IMR-90 (cell line): ENCODE measurements at regions not wholly inside any gene's neighbourhood (a gene's known extent, or its start where the extent isn't known, plus 50 kb on each side); places are given as distances from the start of the nearest gene placed in this dataset.

Experiments
- ATAC-seq: fragments of 200-7000 bp; cut with Tn5 transposase; 2 replicates; pipeline ENCODE4 v1.9.1; 2020; ENCODE audit warnings: low read depth, mild to moderate bottlenecking, moderate library complexity
- BruUV-seq: library from RNA; stranded (reverse); fragments of 400-500 nt; replicated peaks from 2 replicates; lab custom pipeline; 2021; lab: Mats Ljungman, UMichigan
- CTCF ChIA-PET: fragments of 300-600 bp; formaldehyde crosslinking; extraction: SDS; loops from one replicate; lab custom pipeline; 2021; ENCODE audit warnings: antibody characterized with exemption; lab: Yijun Ruan, JAX
- POLR2A ChIA-PET: fragments of 300-600 bp; sonication (Branson Sonifier 250); formaldehyde crosslinking; loops from one replicate; lab custom pipeline; 2022; ENCODE audit warnings: antibody characterized with exemption; ENCODE audit not compliant: unreplicated experiment; lab: Charles Lee
- DNase-seq: peaks from one replicate; pipeline ENCODE4 v3.0.0; 2013
- H2AFZ ChIP-seq: replicated peaks from 2 replicates; pipeline ENCODE3; 2013; ENCODE audit warnings: low read length, mild to moderate bottlenecking; ENCODE audit not compliant: poor library complexity
- H2AK5ac ChIP-seq: 2 replicates; pipeline ENCODE4 v1.6.1; 2013; ENCODE audit warnings: low read depth, low read length, inconsistent platforms
- H2AK9ac ChIP-seq: replicated peaks from 2 replicates; pipeline ENCODE3; 2013; ENCODE audit warnings: mild to moderate bottlenecking, low read depth, low read length, moderate library complexity; ENCODE audit not compliant: poor library complexity
- H2BK120ac ChIP-seq: 2 replicates; pipeline ENCODE4 v1.6.1; 2013; ENCODE audit warnings: low read depth, low read length, inconsistent platforms
- H2BK15ac ChIP-seq: 3 replicates; pipeline ENCODE4 v1.6.1; 2013; ENCODE audit warnings: low read depth, low read length, inconsistent platforms
- H2BK20ac ChIP-seq: 2 replicates; pipeline ENCODE4 v1.6.1; 2013; ENCODE audit warnings: low read depth, mild to moderate bottlenecking, inconsistent platforms, low read length, moderate library complexity
- H2BK5ac ChIP-seq: 2 replicates; pipeline ENCODE4 v1.6.1; 2013; ENCODE audit warnings: mild to moderate bottlenecking, low read depth, low read length, inconsistent platforms; ENCODE audit not compliant: poor library complexity, severe bottlenecking
- H3K14ac ChIP-seq: replicated peaks from 2 replicates; pipeline ENCODE4 v1.6.1; 2013; ENCODE audit warnings: low read depth, low read length, inconsistent platforms
- H3K18ac ChIP-seq: 2 replicates; pipeline ENCODE4 v1.6.1; 2013; ENCODE audit warnings: low read depth, low read length, control low read depth
- H3K23ac ChIP-seq: 2 replicates; pipeline ENCODE4 v1.6.1; 2013; ENCODE audit warnings: low read depth, low read length, inconsistent platforms
- H3K27ac ChIP-seq: 2 replicates; pipeline ENCODE4 v1.5.1; 2013; ENCODE audit warnings: mild to moderate bottlenecking, control low read depth, low read length; ENCODE audit not compliant: insufficient read depth
- H3K27me3 ChIP-seq: 2 replicates; pipeline ENCODE4 v1.6.1; 2013; ENCODE audit warnings: low read length; ENCODE audit not compliant: control insufficient read depth, insufficient read depth
- H3K36me3 ChIP-seq: 2 replicates; pipeline ENCODE4 v1.6.1; 2013; ENCODE audit warnings: low read length, mixed read lengths; ENCODE audit not compliant: control insufficient read depth, insufficient read depth
- H3K4ac ChIP-seq: 2 replicates; pipeline ENCODE4 v1.6.1; 2013; ENCODE audit warnings: low read depth, low read length, inconsistent platforms
- H3K4me1 ChIP-seq: 2 replicates; pipeline ENCODE4 v1.6.1; 2013; ENCODE audit warnings: low read length, mixed read lengths; ENCODE audit not compliant: control insufficient read depth, insufficient read depth
- H3K4me2 ChIP-seq: 2 replicates; pipeline ENCODE4 v1.6.1; 2013; ENCODE audit warnings: low read depth, mild to moderate bottlenecking, control low read depth, low read length, moderate library complexity
- H3K4me3 ChIP-seq: 2 replicates; pipeline ENCODE4 v1.5.1; 2013; ENCODE audit warnings: low read depth, mild to moderate bottlenecking, control low read depth, low read length, moderate library complexity; ENCODE audit not compliant: insufficient read depth
- H3K56ac ChIP-seq: 2 replicates; pipeline ENCODE4 v1.6.1; 2013; ENCODE audit warnings: low read length, inconsistent platforms; ENCODE audit not compliant: insufficient read depth; ENCODE audit errors: extremely low read depth
- H3K79me1 ChIP-seq, 2 experiments: 2 replicates each; pipeline ENCODE4 v1.6.1; 2013; ENCODE audit warnings: low read length in 2 of 2, inconsistent platforms in 1 of 2, low read depth in 1 of 2
- H3K9ac ChIP-seq: 2 replicates; pipeline ENCODE4 v1.6.1; 2013; ENCODE audit warnings: low read depth, low read length, control low read depth
- H3K9me1 ChIP-seq: 2 replicates; pipeline ENCODE4 v1.6.1; 2013; ENCODE audit warnings: low read length, inconsistent platforms; ENCODE audit not compliant: insufficient read depth
- H3K9me3 ChIP-seq: 2 replicates; pipeline ENCODE4 v1.6.1; 2013; ENCODE audit warnings: low read length; ENCODE audit not compliant: control insufficient read depth, insufficient read depth
- H4K20me1 ChIP-seq: 2 replicates; pipeline ENCODE4 v1.6.1; 2013; ENCODE audit warnings: low read length, inconsistent platforms; ENCODE audit not compliant: insufficient read depth
- H4K5ac ChIP-seq: 2 replicates; pipeline ENCODE4 v1.6.1; 2013; ENCODE audit warnings: mild to moderate bottlenecking, low read depth, low read length, control low read depth
- H4K8ac ChIP-seq, 2 experiments: 2 replicates each; pipeline ENCODE4 v1.6.1; 2013; ENCODE audit warnings: low read depth in 2 of 2, low read length in 2 of 2, control low read depth in 1 of 2, inconsistent platforms in 1 of 2
- H4K91ac ChIP-seq: 2 replicates; pipeline ENCODE4 v1.6.1; 2013; ENCODE audit warnings: low read depth, low read length, inconsistent platforms; ENCODE audit not compliant: insufficient read depth
- BHLHE40 ChIP-seq: fragments of 150-350 bp; IDR thresholded peaks from 2 replicates; pipeline ENCODE4 v1.6.1; 2016; ENCODE audit warnings: mild to moderate bottlenecking, low read depth, low read length
- CEBPB ChIP-seq: IDR thresholded peaks from 2 replicates; pipeline ENCODE4 v1.6.1; 2012; ENCODE audit warnings: low read depth, low read length, improper control_type of control experiment
- CHD1 ChIP-seq: IDR thresholded peaks from 2 replicates; pipeline ENCODE4 v1.6.1; 2012; ENCODE audit warnings: low read depth, low read length, improper control_type of control experiment
- FOS ChIP-seq: fragments of 150-350 bp; IDR thresholded peaks from 2 replicates; pipeline ENCODE4 v1.6.1; 2016; ENCODE audit warnings: low read depth, low read length
- MAFK ChIP-seq: IDR thresholded peaks from 2 replicates; pipeline ENCODE4 v1.6.1; 2012; ENCODE audit warnings: low read depth, low read length, improper control_type of control experiment
- MAZ ChIP-seq: IDR thresholded peaks from 2 replicates; pipeline ENCODE4 v1.6.1; 2012; ENCODE audit warnings: low read depth, mild to moderate bottlenecking, low read length, improper control_type of control experiment, moderate library complexity, borderline replicate concordance
- MXI1 ChIP-seq: IDR thresholded peaks from 2 replicates; pipeline ENCODE4 v1.6.1; 2012; ENCODE audit warnings: low read depth, mild to moderate bottlenecking, low read length, moderate library complexity, borderline replicate concordance
- NFE2L2 ChIP-seq: fragments of 150-350 bp; IDR thresholded peaks from 2 replicates; pipeline ENCODE4 v1.6.1; 2016; ENCODE audit warnings: low read depth, mild to moderate bottlenecking, low read length
- POLR2A ChIP-seq: IDR thresholded peaks from 2 replicates; pipeline ENCODE4 v1.6.1; 2012; ENCODE audit warnings: mild to moderate bottlenecking, low read depth, low read length
- RAD21 ChIP-seq: IDR thresholded peaks from 2 replicates; pipeline ENCODE4 v1.6.1; 2012; ENCODE audit warnings: low read length, improper control_type of control experiment
- RCOR1 ChIP-seq: IDR thresholded peaks from 2 replicates; pipeline ENCODE4 v1.6.1; 2012; ENCODE audit warnings: mild to moderate bottlenecking, low read length, improper control_type of control experiment; ENCODE audit not compliant: insufficient replicate concordance
- RFX5 ChIP-seq: IDR thresholded peaks from 2 replicates; pipeline ENCODE4 v1.8.0; 2012; ENCODE audit warnings: low read depth, mild to moderate bottlenecking, low read length, moderate library complexity
- SMC3 ChIP-seq: fragments of 150-350 bp; IDR thresholded peaks from 2 replicates; pipeline ENCODE4 v1.6.1; 2016; ENCODE audit warnings: low read depth, mild to moderate bottlenecking, antibody characterized with exemption, low read length, moderate library complexity
- WGBS, 2 experiments: methylation state at CpG; one replicate each; pipeline versions ENCODE4 v1.1.5 to v1.1.7; 2013; ENCODE audit warnings: missing lambda C conversion rate in 2 of 2; ENCODE audit not compliant: insufficient read length in 1 of 2; ENCODE audit errors: extremely low coverage in 2 of 2; 5-methylcytosine and 5-hydroxymethylcytosine counted together
- dilution Hi-C: fragments of 300-500 bp; cut with HindIII; formaldehyde crosslinking; loops from one replicate; pipeline ENCODE4 v1.14.3; 2018; ENCODE audit warnings: low sequenced_read_pairs; ENCODE audit not compliant: unreplicated experiment
- in situ Hi-C: fragments of 300-500 bp; cut with MboI; formaldehyde crosslinking; loops from 3 replicates; pipeline ENCODE4 v1.14.3; 2019; ENCODE audit warnings: low sequenced_read_pairs, inconsistent platforms, mixed read lengths
- intact Hi-C: fragments of 100-400 bp; cut with micrococcal nuclease; formaldehyde crosslinking; loops from 2 replicates; pipeline ENCODE4 v1.10.0; 2022
- TF ChIP-seq, protein P1 (sequence below): fragments of 150-350 bp; IDR thresholded peaks from 2 replicates; pipeline ENCODE4 v1.6.1; 2016; ENCODE audit warnings: low read depth, mild to moderate bottlenecking, low read length, moderate library complexity, borderline replicate concordance
- TF ChIP-seq, protein P2 (sequence below): fragments of 150-350 bp; IDR thresholded peaks from 2 replicates; pipeline ENCODE4 v1.6.1; 2017; ENCODE audit warnings: mild to moderate bottlenecking, antibody characterized with exemption, low read length, low read depth
- TF ChIP-seq, protein P3 (sequence below): conservative IDR thresholded peaks from 2 replicates; pipeline ENCODE4 v1.5.1; 2012; ENCODE audit warnings: mild to moderate bottlenecking, low read depth, low read length, improper control_type of control experiment

DNA sequence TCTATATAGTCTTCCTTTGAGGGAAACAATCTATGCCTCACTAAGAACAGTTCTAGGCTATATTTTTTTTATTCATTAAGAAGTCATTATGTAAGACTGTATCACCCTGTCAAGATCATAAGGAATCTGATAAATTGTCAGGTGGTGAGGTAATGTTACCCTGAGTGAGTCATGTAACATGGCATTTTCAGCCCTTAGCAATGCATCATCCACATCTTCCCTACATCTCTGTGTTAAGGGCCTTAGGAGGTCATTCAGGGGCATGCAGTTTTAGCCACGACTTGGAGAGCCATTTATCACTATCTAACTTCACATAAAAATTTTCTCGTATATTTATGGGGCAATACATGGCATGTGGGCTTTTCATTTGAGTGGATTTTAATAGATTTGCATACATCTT, 924.5 kb upstream of the MBL2 start:
- in situ Hi-C loops: no loop called here
- H3K4me1 ChIP-seq: no peaks in the 10 kb centered on the region
- ATAC-seq: no peak

More for the DNA sequence above, 924.5 kb upstream of the MBL2 start:
- POLR2A ChIA-PET: no interaction called here
- no peak overlapping the region for H2AK5ac ChIP-seq
- H3K27ac ChIP-seq: no peak overlapping the region
- H3K36me3 ChIP-seq: no peaks in the 10 kb centered on the region
- H2BK15ac ChIP-seq: no peak overlapping the region
- WGBS, 2 experiments: no CpG with 5 or more reads among the region's 2 CpGs
- no peaks in the 10 kb centered on the region for H3K9me1 ChIP-seq
- DNase-seq: no peak
- H3K4ac ChIP-seq: no peak overlapping the region
- H3K14ac ChIP-seq: no peak overlapping the region
- CTCF ChIA-PET: no interaction called here
- no peak overlapping the region for H3K9ac ChIP-seq
- dilution Hi-C loops: no loop called here
- BruUV-seq: no TSS peak
- H2BK20ac ChIP-seq: no peak overlapping the region
- H4K5ac ChIP-seq: no peak overlapping the region
- H3K56ac ChIP-seq: no peak overlapping the region
- H3K79me1 ChIP-seq: no peaks in the 10 kb centered on the region
- no peak overlapping the region for H2AK9ac ChIP-seq
- no peak overlapping the region for H3K4me3 ChIP-seq
- no peak overlapping the region for H3K4me2 ChIP-seq
- no peak overlapping the region for H2BK5ac ChIP-seq
- no peak overlapping the region for H3K18ac ChIP-seq
- no peak overlapping the region for H2AFZ ChIP-seq
- H3K27me3 ChIP-seq: no peaks in the 10 kb centered on the region
- no peaks in the 10 kb centered on the region for H4K20me1 ChIP-seq
- TF ChIP-seq MXI1 (no peak), FOS (no peak), NFE2L2 (no peak), MAFK (no peak), RCOR1 (no peak), CHD1 (no peak), CEBPB (no peak), MAZ (no peak), RAD21 (no peak), POLR2A (no peak), RFX5 (no peak), BHLHE40 (no peak), SMC3 (no peak)
- TF ChIP-seq, protein P1, sequence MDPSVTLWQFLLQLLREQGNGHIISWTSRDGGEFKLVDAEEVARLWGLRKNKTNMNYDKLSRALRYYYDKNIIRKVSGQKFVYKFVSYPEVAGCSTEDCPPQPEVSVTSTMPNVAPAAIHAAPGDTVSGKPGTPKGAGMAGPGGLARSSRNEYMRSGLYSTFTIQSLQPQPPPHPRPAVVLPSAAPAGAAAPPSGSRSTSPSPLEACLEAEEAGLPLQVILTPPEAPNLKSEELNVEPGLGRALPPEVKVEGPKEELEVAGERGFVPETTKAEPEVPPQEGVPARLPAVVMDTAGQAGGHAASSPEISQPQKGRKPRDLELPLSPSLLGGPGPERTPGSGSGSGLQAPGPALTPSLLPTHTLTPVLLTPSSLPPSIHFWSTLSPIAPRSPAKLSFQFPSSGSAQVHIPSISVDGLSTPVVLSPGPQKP: no peak
- TF ChIP-seq, protein P2, sequence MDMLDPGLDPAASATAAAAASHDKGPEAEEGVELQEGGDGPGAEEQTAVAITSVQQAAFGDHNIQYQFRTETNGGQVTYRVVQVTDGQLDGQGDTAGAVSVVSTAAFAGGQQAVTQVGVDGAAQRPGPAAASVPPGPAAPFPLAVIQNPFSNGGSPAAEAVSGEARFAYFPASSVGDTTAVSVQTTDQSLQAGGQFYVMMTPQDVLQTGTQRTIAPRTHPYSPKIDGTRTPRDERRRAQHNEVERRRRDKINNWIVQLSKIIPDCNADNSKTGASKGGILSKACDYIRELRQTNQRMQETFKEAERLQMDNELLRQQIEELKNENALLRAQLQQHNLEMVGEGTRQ: no peak
- TF ChIP-seq, protein P3, sequence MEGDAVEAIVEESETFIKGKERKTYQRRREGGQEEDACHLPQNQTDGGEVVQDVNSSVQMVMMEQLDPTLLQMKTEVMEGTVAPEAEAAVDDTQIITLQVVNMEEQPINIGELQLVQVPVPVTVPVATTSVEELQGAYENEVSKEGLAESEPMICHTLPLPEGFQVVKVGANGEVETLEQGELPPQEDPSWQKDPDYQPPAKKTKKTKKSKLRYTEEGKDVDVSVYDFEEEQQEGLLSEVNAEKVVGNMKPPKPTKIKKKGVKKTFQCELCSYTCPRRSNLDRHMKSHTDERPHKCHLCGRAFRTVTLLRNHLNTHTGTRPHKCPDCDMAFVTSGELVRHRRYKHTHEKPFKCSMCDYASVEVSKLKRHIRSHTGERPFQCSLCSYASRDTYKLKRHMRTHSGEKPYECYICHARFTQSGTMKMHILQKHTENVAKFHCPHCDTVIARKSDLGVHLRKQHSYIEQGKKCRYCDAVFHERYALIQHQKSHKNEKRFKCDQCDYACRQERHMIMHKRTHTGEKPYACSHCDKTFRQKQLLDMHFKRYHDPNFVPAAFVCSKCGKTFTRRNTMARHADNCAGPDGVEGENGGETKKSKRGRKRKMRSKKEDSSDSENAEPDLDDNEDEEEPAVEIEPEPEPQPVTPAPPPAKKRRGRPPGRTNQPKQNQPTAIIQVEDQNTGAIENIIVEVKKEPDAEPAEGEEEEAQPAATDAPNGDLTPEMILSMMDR: no peak
- H3K23ac ChIP-seq: no peak overlapping the region
- intact Hi-C loops: no loop called here
- H4K91ac ChIP-seq: no peak overlapping the region
- H3K9me3 ChIP-seq: no peaks in the 10 kb centered on the region
- no peak overlapping the region for H2BK120ac ChIP-seq
- no peak overlapping the region for H4K8ac ChIP-seq
